ENCODE measurements at regions not wholly inside any gene's neighbourhood (a gene's known extent, or its start where the extent isn't known, plus 50 kb on each side); places are given as distances from the start of the nearest gene placed in this dataset.
"Not testable (repeated sequence)": the region's sequence is repeated elsewhere in the genome, so short reads cannot be mapped to it uniquely, and the experiment has no call there.

DNA sequence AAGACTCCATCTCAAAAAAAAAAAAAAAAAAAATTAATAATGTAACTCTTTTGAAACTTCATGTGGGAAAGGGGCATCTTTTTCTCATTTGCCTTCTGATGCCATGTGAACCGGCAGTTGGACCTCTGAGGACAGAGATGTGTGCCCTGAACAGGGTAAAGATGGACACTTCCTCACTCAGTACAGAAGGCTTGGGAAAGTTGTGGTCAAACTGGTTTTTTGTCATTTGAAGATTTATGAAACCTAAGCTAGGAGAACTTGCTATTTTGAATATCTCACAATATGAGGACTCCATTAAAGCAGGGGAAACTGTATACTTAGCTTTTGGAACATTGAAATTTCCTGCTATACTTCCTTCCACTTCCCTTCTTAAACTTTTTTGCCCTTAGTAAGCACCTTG is 147.5 kb upstream of the ALDH1B1 start:
- DNase-seq (ENCODE audit: low read depth), result no peak
- TF ChIP-seq CTCF (conservative IDR thresholded peaks at IDR 0.05; ENCODE audit: low read depth, low read length), result no peak

GRCh38 chr9:38243993-38244392 is 148.5 kb upstream of the ALDH1B1 start:
- no peak for TF ChIP-seq CTCF (conservative IDR thresholded peaks at IDR 0.05; ENCODE audit: low read depth, low read length)
- DNase-seq (ENCODE audit: low read depth), result no peak
- H3K4me3 ChIP-seq (ENCODE audit: low read length), result no peak overlapping the region

More for the DNA sequence above, 147.5 kb upstream of the ALDH1B1 start:
- H3K4me3 ChIP-seq (ENCODE audit: low read length), result no peak overlapping the region

- not testable (repeated sequence) for DNase-seq (ENCODE audit: low read depth); H3K4me3 ChIP-seq (ENCODE audit: low read length)
Measured at GRCh38 chr9:38242151-38242550, 150.4 kb upstream of the ALDH1B1 start.

- TF ChIP-seq CTCF (conservative IDR thresholded peaks at IDR 0.05; ENCODE audit: low read depth, low read length), result no peak
- H3K4me3 ChIP-seq (ENCODE audit: low read length), result no peak overlapping the region
- no peak for DNase-seq (ENCODE audit: low read depth)
Measured at GRCh38 chr9:38240051-38240450, 152.5 kb upstream of the ALDH1B1 start.

GRCh38 chr9:38235244-38235643 is 157.3 kb upstream of the ALDH1B1 start:
- no peak for TF ChIP-seq CTCF (conservative IDR thresholded peaks at IDR 0.05; ENCODE audit: low read depth, low read length)
- DNase-seq (ENCODE audit: low read depth), result no peak
- no peak overlapping the region for H3K4me3 ChIP-seq (ENCODE audit: low read length)

GRCh38 chr9:38234479-38235170 is 157.9 kb upstream of the ALDH1B1 start:
- H3K4me3 ChIP-seq (ENCODE audit: low read length), result no peak overlapping the region
- TF ChIP-seq CTCF (conservative IDR thresholded peaks at IDR 0.05; ENCODE audit: low read depth, low read length), result no peak
- DNase-seq (ENCODE audit: low read depth), result no peak

DNA sequence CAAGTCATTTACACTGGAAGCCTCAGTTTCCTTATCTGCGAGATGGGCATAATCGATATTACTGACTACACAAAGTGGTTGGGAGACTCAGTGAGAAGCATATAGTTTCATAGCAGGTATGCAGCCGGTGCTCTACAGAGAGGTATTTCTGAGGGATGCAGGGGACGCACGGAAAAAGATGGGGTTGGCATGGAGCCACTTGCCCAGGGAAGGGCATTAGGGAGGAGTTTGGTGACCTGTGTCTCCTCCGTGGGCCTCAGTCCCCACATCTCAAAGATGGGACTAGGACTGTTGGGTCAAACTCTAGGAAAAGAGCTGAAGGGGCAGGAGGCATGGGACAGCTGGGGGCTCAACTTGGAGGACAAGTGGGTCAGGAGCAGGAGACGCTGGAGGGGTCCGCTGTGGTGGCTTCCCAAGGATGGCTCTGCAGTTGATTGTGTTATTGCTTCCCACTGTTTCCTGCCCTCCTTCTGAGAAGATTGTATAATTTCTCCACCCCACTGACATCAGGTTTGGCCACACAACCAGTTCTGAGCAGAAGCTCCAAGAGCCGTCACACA is 158.6 kb upstream of the ALDH1B1 start:
- H3K4me3 ChIP-seq (ENCODE audit: low read length), result no peak overlapping the region
- TF ChIP-seq CTCF (conservative IDR thresholded peaks at IDR 0.05; ENCODE audit: low read depth, low read length), result no peak
- DNase-seq (ENCODE audit: low read depth), result no peak
